Heart right ventricle (tissue), 16 donors: ENCODE measurements at regions not wholly inside any gene's neighbourhood (a gene's known extent, or its start where the extent isn't known, plus 50 kb on each side); places are given as distances from the start of the nearest gene placed in this dataset.

Experiments
- ATAC-seq, 8 donors: fragments of 200-7000 bp; cut with Tn5 transposase; one replicate each; pipeline ENCODE4 v1.9.1; 2020; ENCODE audit warnings: mild to moderate bottlenecking in 8 of 8, moderate library complexity in 8 of 8, moderate number of reproducible peaks in 1 of 8
- DNase-seq, 2 donors: peaks; one replicate each; pipeline ENCODE4 v3.0.0-alpha.2; 2020
- H3K27ac ChIP-seq, 10 donors: fragments of 200-600 bp; sonication (generic) in 2 of 10; one replicate each; pipeline versions ENCODE4 v1.5.0 to v1.8.0; 2020 to 2022; ENCODE audit warnings: mild to moderate bottlenecking in 3 of 10
- H3K27me3 ChIP-seq, 7 donors: fragments of 200-600 bp; one replicate each; pipeline ENCODE4 v1.8.0; 2021 to 2022; ENCODE audit warnings: mild to moderate bottlenecking in 2 of 7
- H3K36me3 ChIP-seq, 9 donors: fragments of 200-600 bp; sonication (generic) in 1 of 9; one replicate each; pipeline versions ENCODE4 v1.5.0 to v1.8.0; 2020 to 2022; ENCODE audit warnings: mild to moderate bottlenecking in 2 of 9
- H3K4me1 ChIP-seq, 9 donors: fragments of 200-600 bp; sonication (generic) in 1 of 9; one replicate each; pipeline versions ENCODE4 v1.5.0 to v1.8.0; 2020 to 2022; ENCODE audit warnings: mild to moderate bottlenecking in 4 of 9
- H3K4me3 ChIP-seq, 10 donors: fragments of 200-600 bp; sonication (generic) in 2 of 10; one replicate each; pipeline versions ENCODE4 v1.5.0 to v1.8.0; 2020 to 2022; ENCODE audit warnings: mild to moderate bottlenecking in 7 of 10, moderate library complexity in 2 of 10
- H3K9me3 ChIP-seq, 11 donors: fragments of 200-600 bp in 10 of 11; sonication (generic) in 2 of 11; one replicate each; pipeline versions ENCODE4 v1.5.0 to v1.8.0; 2013 to 2022; ENCODE audit warnings: mild to moderate bottlenecking in 2 of 11, control low read depth in 1 of 11, moderate library complexity in 1 of 11
- WGBS, 2 donors: extraction: QIAGEN DNeasy Blood & Tissue Kit; methylation state at CpG; one replicate each; pipeline ENCODE4 v1.1.7; 2013; ENCODE audit warnings: inconsistent platforms in 1 of 2; 5-methylcytosine and 5-hydroxymethylcytosine counted together
- intact Hi-C, 10 donors: fragments of 100-400 bp; cut with DNase I; formaldehyde crosslinking; loops; one replicate each; pipeline versions ENCODE4 v1.11.1 to v1.14.2; 2022
- TF ChIP-seq, protein P1 (sequence below), 9 donors: fragments of 200-600 bp; sonication (generic) in 2 of 9; IDR thresholded peaks; one replicate each; pipeline versions ENCODE4 v1.5.0 to v1.8.0; 2021 to 2022; ENCODE audit warnings: antibody characterized with exemption in 9 of 9, mild to moderate bottlenecking in 5 of 9, moderate library complexity in 1 of 9
- donor health status: Arrhythmogenic right ventricular cardiomyopathy.
- donor health status: ischemic (EF 13 %, LVEDD 7.1; RV severe dilation, severe dysfunction).
- donor health status: healthy with polysubstance abuse.
- donor health status: DM: no; HTN: yes; CAD: no.
- donor health status: DM: no; HTN: no; CAD: no.
- donor health status: ischemic (EF 25% LVEDD 6.9; RV normal size, moderate dysfunction).
- donor health status: ischemic (EF 25% LVEDD 5.7; RV mildly dilated, moderate dysfunction).
- donor health status: healthy.
- donor health status: DM: yes; HTN: yes; CAD: no.
- donor health status: Ischemic cardiomyopathy.
- donor health status: ischemic (EF 35%, LVEDD 5.7; RV mildly dilated, moderate dysfunction).
- donor health status: nonischemic (EF 11% LVEDD 7.7; RV severe dilation, severe dysfunction).
- donor health status: DM: yes; HTN: yes; CAD: no.
- donor health status: PGD.
- donor health status: ischemic (EF 29% LVEDD 5.4; RV normal size, mild dysfunction).
- donor health status: nonischemic (EF 23%, LVEDD 6.1; RV moderate dilation, normal function).

DNA sequence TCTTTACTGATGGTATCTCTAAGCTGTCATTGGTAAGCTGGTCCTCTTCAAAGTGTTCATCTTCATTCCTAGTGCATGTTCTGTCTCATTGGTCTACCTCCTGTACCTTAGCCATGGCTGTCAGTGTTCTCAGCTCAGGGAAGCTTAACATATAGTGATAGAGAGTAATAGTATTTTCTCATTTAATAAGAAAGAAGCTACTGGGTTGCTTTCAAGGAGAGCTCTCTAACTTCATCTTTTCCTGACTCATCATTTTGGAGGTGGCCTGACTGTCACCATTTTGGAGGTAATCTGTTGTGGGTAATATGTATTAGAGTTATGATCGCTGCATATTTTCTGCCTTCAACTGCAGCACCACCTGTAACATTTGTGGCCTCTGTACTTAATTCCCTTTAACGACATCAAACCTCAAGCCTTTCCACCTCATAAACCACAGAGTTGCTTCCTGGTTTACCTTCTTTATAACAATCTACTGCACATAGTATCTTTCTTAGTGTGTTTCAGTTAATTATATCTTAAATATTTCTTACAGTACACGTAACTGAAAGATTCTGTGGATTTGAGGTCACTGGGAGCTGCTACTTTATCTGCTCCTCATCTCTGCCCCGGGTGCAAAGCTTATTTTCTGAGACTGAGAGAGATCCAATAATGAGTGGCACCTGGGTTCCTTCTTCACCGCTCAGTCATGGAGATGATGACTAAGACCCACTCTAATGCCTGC lies 474.0 kb upstream of the TECRL start:
- TF ChIP-seq, protein P1, sequence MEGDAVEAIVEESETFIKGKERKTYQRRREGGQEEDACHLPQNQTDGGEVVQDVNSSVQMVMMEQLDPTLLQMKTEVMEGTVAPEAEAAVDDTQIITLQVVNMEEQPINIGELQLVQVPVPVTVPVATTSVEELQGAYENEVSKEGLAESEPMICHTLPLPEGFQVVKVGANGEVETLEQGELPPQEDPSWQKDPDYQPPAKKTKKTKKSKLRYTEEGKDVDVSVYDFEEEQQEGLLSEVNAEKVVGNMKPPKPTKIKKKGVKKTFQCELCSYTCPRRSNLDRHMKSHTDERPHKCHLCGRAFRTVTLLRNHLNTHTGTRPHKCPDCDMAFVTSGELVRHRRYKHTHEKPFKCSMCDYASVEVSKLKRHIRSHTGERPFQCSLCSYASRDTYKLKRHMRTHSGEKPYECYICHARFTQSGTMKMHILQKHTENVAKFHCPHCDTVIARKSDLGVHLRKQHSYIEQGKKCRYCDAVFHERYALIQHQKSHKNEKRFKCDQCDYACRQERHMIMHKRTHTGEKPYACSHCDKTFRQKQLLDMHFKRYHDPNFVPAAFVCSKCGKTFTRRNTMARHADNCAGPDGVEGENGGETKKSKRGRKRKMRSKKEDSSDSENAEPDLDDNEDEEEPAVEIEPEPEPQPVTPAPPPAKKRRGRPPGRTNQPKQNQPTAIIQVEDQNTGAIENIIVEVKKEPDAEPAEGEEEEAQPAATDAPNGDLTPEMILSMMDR (IDR thresholded peaks at IDR 0.05): no peak
- Histone ChIP-seq H3K4me3 (no peak overlapping the region), H3K9me3 (peaks cover 0 to 4% (median 0%) of the 10 kb centered on the region in 11 donors), H3K4me1 (no peaks in the 10 kb centered on the region), H3K36me3 (no peaks in the 10 kb centered on the region), H3K27me3 (no peaks in the 10 kb centered on the region), H3K27ac (no peak overlapping the region)
- no peak for ATAC-seq
- 76 to 79% methylated on average over 5 of the region's 5 CpGs for WGBS, 2 donors
- intact Hi-C loops: no loop called here
- DNase-seq: no peak

DNA sequence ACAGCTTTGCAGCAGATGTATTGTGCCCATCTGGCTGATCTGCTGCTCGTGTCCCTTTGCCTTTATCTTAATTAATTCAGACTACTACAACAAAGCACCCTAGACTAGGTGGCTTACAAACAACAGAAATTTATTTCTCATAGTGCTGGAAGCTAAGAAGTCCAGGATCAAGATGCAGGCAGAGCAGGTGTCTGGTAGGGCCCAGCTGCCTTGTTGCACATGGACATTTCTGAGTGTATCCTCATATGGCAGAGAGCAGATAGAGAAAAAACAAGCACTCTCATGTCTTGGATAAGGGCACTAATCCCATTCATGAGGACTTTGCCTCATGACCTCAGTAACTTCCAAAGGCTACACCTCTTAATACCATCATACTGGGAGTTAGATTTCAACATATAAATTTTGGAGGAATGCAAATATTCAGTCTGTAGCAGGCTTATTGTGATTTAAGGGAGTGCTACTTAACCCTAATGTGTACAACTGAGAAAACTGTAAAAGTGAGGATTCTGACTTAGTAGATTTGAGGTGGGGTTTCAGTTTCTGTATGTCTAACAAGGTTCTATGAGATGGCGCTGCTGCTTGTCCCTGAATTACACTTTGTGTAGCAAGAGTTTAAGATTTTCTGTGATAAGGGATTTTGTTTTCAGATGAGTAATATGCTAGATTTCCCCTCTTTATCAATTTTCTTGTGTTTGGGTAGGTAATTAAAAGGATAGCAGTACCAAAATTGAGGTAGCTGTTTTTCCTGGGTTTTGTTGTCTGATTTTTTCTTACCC lies 473.2 kb upstream of the TECRL start:
- Histone ChIP-seq H3K36me3 (no peaks in the 10 kb centered on the region), H3K9me3 (peaks cover 0 to 4% (median 0%) of the 10 kb centered on the region in 11 donors), H3K27ac (no peak overlapping the region), H3K27me3 (no peaks in the 10 kb centered on the region), H3K4me1 (no peaks in the 10 kb centered on the region), H3K4me3 (no peak overlapping the region)
- WGBS, 2 donors: 62% methylated on average over 2 of the region's 2 CpGs
- DNase-seq: no peak
- TF ChIP-seq, protein P1 (IDR thresholded peaks at IDR 0.05): no peak
- no peak for ATAC-seq
- intact Hi-C loops: no loop called here

DNA sequence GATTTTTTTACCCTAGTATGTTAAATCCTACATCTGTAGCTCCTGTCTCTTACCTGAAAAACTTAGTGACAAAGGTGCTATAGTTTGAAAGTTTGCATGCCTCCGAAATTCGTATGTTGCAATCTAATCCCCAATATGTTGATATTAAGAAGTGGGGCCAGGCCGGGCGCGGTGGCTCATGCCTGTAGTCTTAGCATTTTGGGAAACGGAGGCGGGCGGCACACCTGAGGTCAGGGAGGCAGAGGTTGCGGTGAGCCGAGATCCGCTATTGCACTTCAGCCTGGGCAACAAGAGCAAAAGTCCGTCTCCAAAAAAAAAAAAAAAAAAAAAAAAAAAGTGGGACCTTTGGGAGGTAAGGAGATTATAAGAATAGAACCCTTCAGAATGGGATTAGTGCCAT lies 471.3 kb upstream of the TECRL start:
- Histone ChIP-seq H3K9me3 (no peaks in the 10 kb centered on the region), H3K27ac (no peak overlapping the region), H3K4me1 (no peaks in the 10 kb centered on the region), H3K4me3 (no peak overlapping the region), H3K36me3 (no peaks in the 10 kb centered on the region), H3K27me3 (no peaks in the 10 kb centered on the region)
- intact Hi-C loops: no loop called here
- TF ChIP-seq, protein P1 (IDR thresholded peaks at IDR 0.05): no peak
- DNase-seq (no peak), ATAC-seq (no peak)
- 89 to 95% methylated on average over 12 of the region's 12 CpGs for WGBS, 2 donors

DNA sequence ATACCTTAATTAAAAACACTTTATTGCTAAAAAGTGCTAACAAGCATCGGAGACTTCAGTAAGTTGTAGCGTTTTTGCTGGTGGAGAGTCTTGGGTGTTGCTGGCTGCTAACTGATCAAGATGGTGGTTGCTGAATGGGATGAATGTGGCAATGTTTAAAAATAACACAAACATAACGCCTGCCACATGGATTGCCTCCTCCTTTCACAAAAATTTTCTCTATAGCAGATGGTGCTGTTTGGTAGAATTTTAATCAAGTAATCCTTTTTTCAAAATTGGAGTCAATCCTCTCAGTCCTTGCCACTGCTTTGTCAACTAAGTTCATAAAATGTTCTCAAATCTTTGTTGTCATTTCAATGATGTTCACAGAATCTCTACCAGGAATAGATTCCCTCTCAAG lies 466.8 kb upstream of the TECRL start:
- TF ChIP-seq, protein P1 (IDR thresholded peaks at IDR 0.05): no peak
- no peak overlapping the region for H3K4me3 ChIP-seq
- 72 to 75% methylated on average over 3 of the region's 3 CpGs for WGBS, 2 donors
- no peak overlapping the region for H3K27ac ChIP-seq
- ATAC-seq (no peak), DNase-seq (no peak)
- peaks cover 0 to 6% (median 0%) of the 10 kb centered on the region in 11 donors for H3K9me3 ChIP-seq
- H3K36me3 ChIP-seq: no peaks in the 10 kb centered on the region
- no peaks in the 10 kb centered on the region for H3K27me3 ChIP-seq
- no peaks in the 10 kb centered on the region for H3K4me1 ChIP-seq
- intact Hi-C loops: no loop called here
